Endothelial cell of umbilical vein (primary cell): ENCODE measurements at regions not wholly inside any gene's neighbourhood (a gene's known extent, or its start where the extent isn't known, plus 50 kb on each side); places are given as distances from the start of the nearest gene placed in this dataset.

Experiments
- BruUV-seq: library from RNA; stranded (reverse); fragments of 400-500 nt; replicated peaks from 2 replicates; lab custom pipeline; 2021; lab: Mats Ljungman, UMichigan
- CTCF ChIA-PET: fragments of 300-600, 350-600 bp; sonication (Branson Sonifier 250); formaldehyde crosslinking; loops from one replicate; lab custom pipeline; 2021; ENCODE audit warnings: antibody characterized with exemption, inconsistent platforms; lab: Charles Lee
- POLR2A ChIA-PET: fragments of 300-600, 350-600 bp; sonication (Branson Sonifier 250); formaldehyde crosslinking; loops from one replicate; lab custom pipeline; 2021; ENCODE audit warnings: antibody characterized with exemption, inconsistent platforms; lab: Charles Lee
- DNase-seq: peaks from one replicate; pipeline ENCODE4 v3.0.0-alpha.2; 2011; ENCODE audit warnings: low read depth, low spot score
- FAIRE-seq: peaks from 2 replicates; lab custom pipeline; 2011; peaks lifted over from hg19 to GRCh38; lab: Jason Lieb, UNC
- H2AFZ ChIP-seq: 2 replicates; pipeline ENCODE4 v1.6.0; 2012; ENCODE audit warnings: low read depth, low read length, control low read depth, inconsistent platforms
- H3K27ac ChIP-seq: 2 replicates; pipeline ENCODE4 v1.5.1; 2011; ENCODE audit warnings: low read depth, mild to moderate bottlenecking, control low read depth, low read length, moderate library complexity; ENCODE audit not compliant: insufficient read depth
- H3K27me3 ChIP-seq, 2 experiments: 2 replicates each; pipeline versions ENCODE4 v1.6.0 to v1.6.1; 2011; ENCODE audit warnings: low read length in 2 of 2, mixed read lengths in 1 of 2; ENCODE audit not compliant: control insufficient read depth in 2 of 2, insufficient read depth in 2 of 2
- H3K36me3 ChIP-seq, 2 experiments: 2 replicates in 1 of 2; 3 replicates in 1 of 2; pipeline ENCODE4 v1.5.1; 2011; ENCODE audit warnings: low read length in 2 of 2, mild to moderate bottlenecking in 1 of 2, moderate library complexity in 1 of 2; ENCODE audit not compliant: control insufficient read depth in 2 of 2, insufficient read depth in 2 of 2; ENCODE audit errors: extremely low read depth in 1 of 2
- H3K4me1 ChIP-seq: 3 replicates; pipeline ENCODE4 v1.5.1; 2011; ENCODE audit warnings: mild to moderate bottlenecking, low read length; ENCODE audit not compliant: control insufficient read depth, insufficient read depth; ENCODE audit errors: extremely low read depth
- H3K4me2 ChIP-seq: 2 replicates; pipeline ENCODE4 v1.6.1; 2011; ENCODE audit warnings: low read length, control low read depth, mixed read lengths; ENCODE audit not compliant: insufficient read depth
- H3K4me3 ChIP-seq, 3 experiments: fragments of 200-600 bp in 1 of 3; sonication (generic), shearing (Covaris generic) in 1 of 3; replicated peaks in 1 of 3; 2 replicates each; pipeline ENCODE4 v1.5.1; 2011 to 2016; ENCODE audit warnings: control low read depth in 3 of 3, low read length in 3 of 3, mild to moderate bottlenecking in 2 of 3, inconsistent platforms in 1 of 3, low read depth in 1 of 3, moderate library complexity in 1 of 3; ENCODE audit not compliant: insufficient read depth in 1 of 3
- H3K79me2 ChIP-seq: 2 replicates; pipeline ENCODE4 v1.6.0; 2012; ENCODE audit warnings: low read length, inconsistent platforms; ENCODE audit not compliant: control insufficient read depth, insufficient read depth
- H3K9ac ChIP-seq: replicated peaks from 2 replicates; pipeline ENCODE3; 2011; ENCODE audit warnings: low read length, control low read depth; ENCODE audit not compliant: insufficient read depth; ENCODE audit errors: extremely low read depth
- H3K9me1 ChIP-seq: replicated peaks from 3 replicates; pipeline ENCODE4 v1.6.0; 2011; ENCODE audit warnings: mild to moderate bottlenecking, low read length; ENCODE audit not compliant: control insufficient read depth, insufficient read depth; ENCODE audit errors: extremely low read depth
- H3K9me3 ChIP-seq: replicated peaks from 2 replicates; pipeline ENCODE4 v1.5.1; 2012; ENCODE audit warnings: low read length, inconsistent platforms; ENCODE audit not compliant: control insufficient read depth, insufficient read depth
- H4K20me1 ChIP-seq: replicated peaks from 2 replicates; pipeline ENCODE3; 2011; ENCODE audit warnings: mild to moderate bottlenecking, low read length; ENCODE audit not compliant: control insufficient read depth, insufficient read depth; ENCODE audit errors: extremely low read depth
- EZH2 ChIP-seq: IDR thresholded peaks from 2 replicates; pipeline ENCODE4 v1.6.1; 2012; ENCODE audit warnings: borderline replicate concordance, low read depth, mild to moderate bottlenecking, moderate library complexity, low read length, inconsistent platforms; ENCODE audit not compliant: severe bottlenecking
- GATA2 ChIP-seq: IDR thresholded peaks from 2 replicates; pipeline ENCODE4 v1.7.0; 2011; ENCODE audit warnings: low read depth, mild to moderate bottlenecking, moderate library complexity, mixed read lengths, low read length; ENCODE audit not compliant: insufficient read length, insufficient read depth
- MAX ChIP-seq: IDR thresholded peaks from 2 replicates; pipeline ENCODE4 v1.6.1; 2011; ENCODE audit not compliant: insufficient read depth, insufficient read length
- POLR2A ChIP-seq: IDR thresholded peaks from 2 replicates; pipeline ENCODE4 v1.6.1; 2012; ENCODE audit warnings: low read depth, mild to moderate bottlenecking, control low read depth, low read length
- POLR2AphosphoS5 ChIP-seq: IDR thresholded peaks from 2 replicates; pipeline ENCODE4 v1.6.1; 2012; ENCODE audit warnings: low read depth, mild to moderate bottlenecking, control low read depth, low read length, moderate library complexity; ENCODE audit not compliant: insufficient read depth
- dilution Hi-C: fragments of 300-500 bp; cut with MboI; formaldehyde crosslinking; loops from one replicate; pipeline ENCODE4 v1.15.0; 2019; ENCODE audit warnings: low sequenced_read_pairs; ENCODE audit not compliant: extremely low pct_ligation_motif_present
- intact Hi-C: fragments of 100-400 bp; cut with micrococcal nuclease; formaldehyde crosslinking; loops from one replicate; pipeline ENCODE4 v1.10.0; 2022
- TF ChIP-seq, protein P1 (sequence below), 2 donors: IDR thresholded peaks; 1 replicate in 1 of 2; 2 replicates in 1 of 2; pipeline ENCODE4 v1.5.1; 2011; ENCODE audit warnings: low read length in 2 of 2, mild to moderate bottlenecking in 2 of 2, moderate library complexity in 2 of 2, control low read depth in 1 of 2, inconsistent platforms in 1 of 2, low read depth in 1 of 2; ENCODE audit not compliant: insufficient read depth in 1 of 2; ENCODE audit errors: extremely low read depth in 1 of 2

GRCh38 chr4:32203340-32203739 is 1483.2 kb downstream of the PCDH7 start:
- dilution Hi-C loops = no loop called here
- POLR2A ChIA-PET = no interaction called here
- H3K4me3 ChIP-seq = no peak overlapping the region

More at GRCh38 chr4:32203340-32203739, 1483.2 kb downstream of the PCDH7 start:
- no peak for TF ChIP-seq POLR2AphosphoS5
- no peak for TF ChIP-seq POLR2A
- no peak for TF ChIP-seq GATA2
- TF ChIP-seq EZH2 = no peak
- no peak for TF ChIP-seq MAX
- TF ChIP-seq, protein P1, sequence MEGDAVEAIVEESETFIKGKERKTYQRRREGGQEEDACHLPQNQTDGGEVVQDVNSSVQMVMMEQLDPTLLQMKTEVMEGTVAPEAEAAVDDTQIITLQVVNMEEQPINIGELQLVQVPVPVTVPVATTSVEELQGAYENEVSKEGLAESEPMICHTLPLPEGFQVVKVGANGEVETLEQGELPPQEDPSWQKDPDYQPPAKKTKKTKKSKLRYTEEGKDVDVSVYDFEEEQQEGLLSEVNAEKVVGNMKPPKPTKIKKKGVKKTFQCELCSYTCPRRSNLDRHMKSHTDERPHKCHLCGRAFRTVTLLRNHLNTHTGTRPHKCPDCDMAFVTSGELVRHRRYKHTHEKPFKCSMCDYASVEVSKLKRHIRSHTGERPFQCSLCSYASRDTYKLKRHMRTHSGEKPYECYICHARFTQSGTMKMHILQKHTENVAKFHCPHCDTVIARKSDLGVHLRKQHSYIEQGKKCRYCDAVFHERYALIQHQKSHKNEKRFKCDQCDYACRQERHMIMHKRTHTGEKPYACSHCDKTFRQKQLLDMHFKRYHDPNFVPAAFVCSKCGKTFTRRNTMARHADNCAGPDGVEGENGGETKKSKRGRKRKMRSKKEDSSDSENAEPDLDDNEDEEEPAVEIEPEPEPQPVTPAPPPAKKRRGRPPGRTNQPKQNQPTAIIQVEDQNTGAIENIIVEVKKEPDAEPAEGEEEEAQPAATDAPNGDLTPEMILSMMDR (IDR thresholded peaks at IDR 0.05; ENCODE audit: extremely low read depth in 1 of 2, insufficient read depth in 1 of 2, low read depth in 1 of 2, low read length in 2 of 2) = no peak
- H3K9ac ChIP-seq = no peak overlapping the region
- CTCF ChIA-PET = no interaction called here
- no peak overlapping the region for H3K4me2 ChIP-seq
- H3K36me3 ChIP-seq = no peaks in the 10 kb centered on the region
- H4K20me1 ChIP-seq = no peaks in the 10 kb centered on the region
- no peaks in the 10 kb centered on the region for H3K27me3 ChIP-seq
- no TSS peak for BruUV-seq
- H3K27ac ChIP-seq = no peak overlapping the region
- H2AFZ ChIP-seq = no peak overlapping the region
- DNase-seq (no peak), FAIRE-seq (no peak)
- no peaks in the 10 kb centered on the region for H3K9me1 ChIP-seq
- H3K79me2 ChIP-seq = no peaks in the 10 kb centered on the region
- no peaks in the 10 kb centered on the region for H3K9me3 ChIP-seq
- intact Hi-C loops = no loop called here
- H3K4me1 ChIP-seq = no peaks in the 10 kb centered on the region
